HepG2 (cell line): ENCODE measurements at regions not wholly inside any gene's neighbourhood (a gene's known extent, or its start where the extent isn't known, plus 50 kb on each side); places are given as distances from the start of the nearest gene placed in this dataset.

Source experiments
- ATAC-seq: fragments of 200-7000 bp; cut with Tn5 transposase; 3 replicates; pipeline ENCODE4 v1.9.1; 2020; ENCODE audit warnings: mild to moderate bottlenecking, moderate library complexity
- BruUV-seq: library from RNA; stranded (reverse); fragments of 400-500 nt; replicated peaks from 2 replicates; lab custom pipeline; 2021; lab: Mats Ljungman, UMichigan
- CTCF ChIA-PET: fragments of 300-600 bp; formaldehyde crosslinking; extraction: SDS; loops from one replicate; lab custom pipeline; 2021; ENCODE audit warnings: low total read pairs, inconsistent platforms, low intra/inter-chr PET ratio; lab: Yijun Ruan, JAX
- POLR2A ChIA-PET: fragments of 350-600 bp; sonication (Branson Sonifier 250); formaldehyde crosslinking; loops from one replicate; lab custom pipeline; 2020; ENCODE audit warnings: antibody characterized with exemption, inconsistent platforms; lab: Yijun Ruan, JAX
- DNase-seq: peaks from one replicate; pipeline ENCODE4 v3.0.0-alpha.2; 2015; ENCODE audit warnings: low spot score
- FAIRE-seq: peaks from 3 replicates; lab custom pipeline; 2011; peaks lifted over from hg19 to GRCh38; lab: Jason Lieb, UNC
- H2AFZ ChIP-seq: one replicate; pipeline ENCODE4 v1.6.1; 2011; ENCODE audit warnings: low read length, inconsistent platforms
- H3K27ac ChIP-seq: fragments of 300-600 bp; 3 replicates; pipeline ENCODE4 v1.8.0; 2011; ENCODE audit warnings: mixed run types, mild to moderate bottlenecking, mixed read lengths, low read length, inconsistent platforms; ENCODE audit not compliant: insufficient read depth; ENCODE audit errors: extremely low read length
- H3K27me3 ChIP-seq, 2 experiments: fragments of 200-600 bp in 1 of 2; 2 replicates in 1 of 2; 3 replicates in 1 of 2; pipeline versions ENCODE4 v1.6.0 to v1.8.0; 2011; ENCODE audit warnings: low read length in 2 of 2, mild to moderate bottlenecking in 2 of 2, moderate library complexity in 2 of 2, inconsistent platforms in 1 of 2; ENCODE audit not compliant: insufficient read depth in 2 of 2, control insufficient read depth in 1 of 2
- H3K36me3 ChIP-seq, 2 experiments: fragments of 200-600 bp in 1 of 2; replicated peaks in 1 of 2; 2 replicates in 1 of 2; 3 replicates in 1 of 2; pipeline versions ENCODE4 v1.5.1 to v1.8.0; 2011; ENCODE audit warnings: low read length in 2 of 2, inconsistent platforms in 1 of 2; ENCODE audit not compliant: insufficient read depth in 2 of 2, control insufficient read depth in 1 of 2
- H3K4me1 ChIP-seq: 2 replicates; pipeline ENCODE4 v1.5.1; 2012; ENCODE audit warnings: low read length, inconsistent platforms; ENCODE audit not compliant: insufficient read depth
- H3K4me2 ChIP-seq: 2 replicates; pipeline ENCODE4 v1.6.0; 2011; ENCODE audit warnings: low read depth, low read length, inconsistent platforms
- H3K4me3 ChIP-seq, 3 experiments: fragments of 200-600 bp in 1 of 3; sonication (generic), shearing (Covaris generic) in 1 of 3; replicated peaks in 1 of 3; 2 replicates each; pipeline ENCODE4 v1.5.1; 2011 to 2016; ENCODE audit warnings: low read length in 3 of 3, inconsistent platforms in 2 of 3, low read depth in 2 of 3, mild to moderate bottlenecking in 2 of 3, control low read depth in 1 of 3, mixed read lengths in 1 of 3; ENCODE audit not compliant: insufficient read depth in 1 of 3
- H3K79me2 ChIP-seq: one replicate; pipeline ENCODE4 v1.6.1; 2011; ENCODE audit warnings: low read length, inconsistent platforms; ENCODE audit not compliant: insufficient read depth
- H3K9ac ChIP-seq: 2 replicates; pipeline ENCODE4 v1.6.0; 2011; ENCODE audit warnings: mild to moderate bottlenecking, low read depth, low read length, inconsistent platforms; ENCODE audit not compliant: insufficient read depth
- H3K9me3 ChIP-seq: 2 replicates; pipeline ENCODE4 v1.5.1; 2012; ENCODE audit warnings: mild to moderate bottlenecking, low read length
- H4K20me1 ChIP-seq: 2 replicates; pipeline ENCODE4 v1.6.0; 2011; ENCODE audit warnings: inconsistent platforms, mild to moderate bottlenecking, low read length, moderate library complexity; ENCODE audit not compliant: insufficient read depth
- EED ChIP-seq: sonication (generic); formaldehyde crosslinking; IDR thresholded peaks from 2 replicates; pipeline ENCODE4 v1.5.0; 2020; ENCODE audit warnings: mild to moderate bottlenecking, missing genetic modification reagents
- ETV6 ChIP-seq: sonication (generic); formaldehyde crosslinking; conservative IDR thresholded peaks from 2 replicates; pipeline ENCODE4 v1.4.0; 2020; ENCODE audit warnings: missing genetic modification reagents
- GABPA ChIP-seq, 2 experiments: IDR thresholded peaks; 2 replicates each; pipeline ENCODE4 v1.6.1; 2011 to 2016; ENCODE audit warnings: low read depth in 2 of 2, low read length in 1 of 2, missing biosample characterization in 1 of 2, missing genetic modification characterization in 1 of 2
- LCORL ChIP-seq, 2 experiments: fragments of 450-650 bp in 1 of 2; sonication (generic) in 1 of 2; formaldehyde crosslinking in 1 of 2; IDR thresholded peaks; 2 replicates each; pipeline versions ENCODE4 v1.5.0 to v1.6.1; 2017 to 2020; ENCODE audit warnings: antibody characterized with exemption in 1 of 2, missing genetic modification reagents in 1 of 2
- NFIB ChIP-seq: sonication (generic); formaldehyde crosslinking; IDR thresholded peaks from 2 replicates; pipeline ENCODE4 v1.9.0; 2021; ENCODE audit warnings: missing genetic modification reagents, mild to moderate bottlenecking, borderline replicate concordance
- RARG ChIP-seq: sonication (generic); formaldehyde crosslinking; IDR thresholded peaks from 2 replicates; pipeline ENCODE4 v1.4.0; 2020; ENCODE audit warnings: low read depth, mild to moderate bottlenecking, missing genetic modification reagents
- WGBS: methylation state at CpG from one replicate; pipeline ENCODE4 v1.1.6; 2017; ENCODE audit warnings: low lambda C conversion rate; 5-methylcytosine and 5-hydroxymethylcytosine counted together
- in situ Hi-C: cut with HindIII; loops from 2 replicates; pipeline ENCODE4 v1.10.0; 2017; ENCODE audit warnings: low pct_unique_long_range_greater_than_20kb; ENCODE audit not compliant: extremely low pct_ligation_motif_present
- intact Hi-C: fragments of 100-400 bp; cut with micrococcal nuclease; formaldehyde crosslinking; loops from one replicate; pipeline ENCODE4 v1.10.0; 2022; ENCODE audit not compliant: unreplicated experiment
- TF ChIP-seq, protein P1 (sequence below): sonication (generic); formaldehyde crosslinking; IDR thresholded peaks from 2 replicates; pipeline ENCODE4 v1.5.0; 2020; ENCODE audit warnings: missing genetic modification reagents

GRCh38 chr9:26746357-26747072, 146.1 kb downstream of the CAAP1 start (continued):
- no peak for TF ChIP-seq GABPA (IDR thresholded peaks at IDR 0.05; ENCODE audit: low read depth, low read length)
- TF ChIP-seq GABPA (CRISPR knock-in tag; IDR thresholded peaks at IDR 0.05; ENCODE audit: low read depth) = peak; percentile 70
- TF ChIP-seq, protein P1, sequence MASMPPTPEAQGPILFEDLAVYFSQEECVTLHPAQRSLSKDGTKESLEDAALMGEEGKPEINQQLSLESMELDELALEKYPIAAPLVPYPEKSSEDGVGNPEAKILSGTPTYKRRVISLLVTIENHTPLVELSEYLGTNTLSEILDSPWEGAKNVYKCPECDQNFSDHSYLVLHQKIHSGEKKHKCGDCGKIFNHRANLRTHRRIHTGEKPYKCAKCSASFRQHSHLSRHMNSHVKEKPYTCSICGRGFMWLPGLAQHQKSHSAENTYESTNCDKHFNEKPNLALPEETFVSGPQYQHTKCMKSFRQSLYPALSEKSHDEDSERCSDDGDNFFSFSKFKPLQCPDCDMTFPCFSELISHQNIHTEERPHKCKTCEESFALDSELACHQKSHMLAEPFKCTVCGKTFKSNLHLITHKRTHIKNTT = no peak

GRCh38 chr9:26745111-26745510, 147.5 kb downstream of the CAAP1 start:
- Histone ChIP-seq H3K27me3 (no peaks in the 10 kb centered on the region; a peak in 1 of 5 replicates), H4K20me1 (no peaks in the 10 kb centered on the region), H3K9me3 (no peaks in the 10 kb centered on the region), H3K4me3 (no peak overlapping the region), H3K9ac (no peak overlapping the region), H2AFZ (no peak overlapping the region), H3K4me1 (peaks cover 26% of the 10 kb centered on the region), H3K27ac (no peak overlapping the region), H3K79me2 (no peaks in the 10 kb centered on the region), H3K4me2 (no peak overlapping the region), H3K36me3 (no peaks in the 10 kb centered on the region)
- WGBS = 86% methylated on average over 4 of the region's 4 CpGs
- FAIRE-seq (no peak), ATAC-seq (no peak), DNase-seq (no peak)
- in situ Hi-C loops = loop anchor here (5.0 kb wide), 1 partner anchor 112 kb away; no protein-coding TSS in a partner anchor
- TF ChIP-seq LCORL (IDR thresholded peaks at IDR 0.05) (no peak), LCORL (CRISPR knock-in tag; IDR thresholded peaks at IDR 0.05) (no peak), RARG (no peak), NFIB (no peak), EED (CRISPR knock-in tag) (no peak), ETV6 (CRISPR knock-in tag) (no peak)
- CTCF ChIA-PET = interaction anchor here (0.7 to 1.3 kb wide), 2 partner anchors 112 to 118 kb away, joined by 3 to 6 read pairs; no protein-coding TSS in a partner anchor
- no TSS peak for BruUV-seq
- POLR2A ChIA-PET = no interaction called here
- intact Hi-C loops = no loop called here
